Erythroblast (primary cell): ENCODE measurements at regions not wholly inside any gene's neighbourhood (a gene's known extent, or its start where the extent isn't known, plus 50 kb on each side); places are given as distances from the start of the nearest gene placed in this dataset.

ENCODE experiments used
- GATA1 ChIP-seq: IDR thresholded peaks from 2 replicates; pipeline ENCODE4 v1.6.1; 2011; ENCODE audit warnings: low read depth, mild to moderate bottlenecking, control low read depth, low read length, moderate library complexity
- POLR2A ChIP-seq: IDR thresholded peaks from 2 replicates; pipeline ENCODE4 v1.6.1; 2011; ENCODE audit warnings: mild to moderate bottlenecking, low read length

DNA sequence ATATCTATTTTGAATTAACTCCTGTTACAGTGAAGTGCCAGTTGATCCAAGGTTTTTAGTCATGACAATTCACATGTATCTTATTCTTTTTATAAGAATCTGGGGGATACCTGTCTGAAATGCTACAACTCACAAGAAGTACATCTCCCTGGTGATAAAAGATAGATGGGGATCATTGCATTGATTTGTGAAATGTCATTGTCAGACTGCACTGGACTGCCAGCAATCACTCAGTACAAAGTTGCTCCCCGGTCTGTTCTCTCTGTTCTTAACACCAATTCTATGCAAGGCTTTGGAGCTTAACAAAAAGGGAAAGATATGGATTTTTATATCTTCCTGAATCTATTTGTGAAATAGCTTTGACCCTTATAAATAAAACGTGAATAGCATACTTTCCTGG is 171.8 kb upstream of the PCSK5 start:
- no peak for TF ChIP-seq POLR2A
- no peak for TF ChIP-seq GATA1
